ENCODE measurements at regions not wholly inside any gene's neighbourhood (a gene's known extent, or its start where the extent isn't known, plus 50 kb on each side); places are given as distances from the start of the nearest gene placed in this dataset.

GRCh38 chr13:63614874-63615612, 2199.4 kb upstream of the PCDH20 start:
- H2BK12ac ChIP-seq (ENCODE audit: insufficient read length, low read depth, low read length) = no peak overlapping the region
- no CpG with 5 or more reads among the region's 5 CpGs for WGBS (ENCODE audit: extremely low coverage, insufficient read length, low lambda C conversion rate)
- H2BK5ac ChIP-seq (ENCODE audit: insufficient read length, low read length) = no peak overlapping the region
- H3K36me3 Mint-ChIP-seq (ENCODE audit: insufficient read depth in 1 of 3, low read depth in 3 of 3) = no peaks in the 10 kb centered on the region
- DNase-seq = no peak
- no peak overlapping the region for H3K14ac ChIP-seq (ENCODE audit: insufficient read depth, low read length)
- H4K8ac ChIP-seq (replicated peaks; ENCODE audit: insufficient read length, low read depth, low read length) = no peak overlapping the region
- no peak overlapping the region for H3K23ac ChIP-seq (ENCODE audit: insufficient read length, low read depth, low read length)
- H3K79me1 ChIP-seq (ENCODE audit: insufficient read depth, low read depth, low read length, poor library complexity, severe bottlenecking) = no peaks in the 10 kb centered on the region
- no peak overlapping the region for H4K91ac ChIP-seq (ENCODE audit: insufficient read length, low read depth, low read length)
- no peak overlapping the region for H3K27ac ChIP-seq (ENCODE audit: insufficient read length, low read depth, low read length)
- no peaks in the 10 kb centered on the region for H3K23me2 ChIP-seq (ENCODE audit: insufficient read length, low read depth, low read length, poor library complexity, severe bottlenecking)
- no peak overlapping the region for H4K5ac ChIP-seq (ENCODE audit: insufficient read length, low read depth, low read length)
- no peaks in the 10 kb centered on the region for H3K79me2 ChIP-seq (ENCODE audit: insufficient read depth, low read length)
- H3K9me3 Mint-ChIP-seq = no peaks in the 10 kb centered on the region
- H3K27me3 ChIP-seq (ENCODE audit: insufficient read depth, low read length) = no peaks in the 10 kb centered on the region
- H2BK20ac ChIP-seq (ENCODE audit: low read depth, low read length, poor library complexity, severe bottlenecking) = no peak overlapping the region
- no peak overlapping the region for H3T11ph ChIP-seq (ENCODE audit: low read length)
- H3K9me3 ChIP-seq (ENCODE audit: control insufficient read depth, low read depth, low read length) = no peaks in the 10 kb centered on the region
- H4K20me1 ChIP-seq (ENCODE audit: control insufficient read depth, insufficient read depth, insufficient read length) = no peaks in the 10 kb centered on the region
- no peak overlapping the region for H3K4ac ChIP-seq (ENCODE audit: low read depth, low read length)
- H2AFZ ChIP-seq (ENCODE audit: low read length) = no peak overlapping the region
- TF ChIP-seq CTCF (conservative IDR thresholded peaks at IDR 0.05) = no peak
- H3K4me3 Mint-ChIP-seq = no peak overlapping the region; a peak in 1 of 5 replicates
- no peak overlapping the region for H2AK5ac ChIP-seq (ENCODE audit: insufficient read length, low read length)
- no peak overlapping the region for H3K27ac Mint-ChIP-seq
- H3K27me3 Mint-ChIP-seq (ENCODE audit: low read depth) = no peaks in the 10 kb centered on the region
- no peak overlapping the region for H3K18ac ChIP-seq (ENCODE audit: insufficient read length, low read depth, low read length)
- H2BK15ac ChIP-seq (ENCODE audit: low read depth, low read length) = no peak overlapping the region
- H3K4me1 ChIP-seq (ENCODE audit: insufficient read depth, low read length) = no peaks in the 10 kb centered on the region
- no peak overlapping the region for H3K56ac ChIP-seq (ENCODE audit: insufficient read length, low read depth, low read length)
- no peak overlapping the region for H3K9ac ChIP-seq (ENCODE audit: extremely low read depth, insufficient read length, low read length)
- no peak overlapping the region for H2BK120ac ChIP-seq (ENCODE audit: low read depth, low read length, poor library complexity, severe bottlenecking)
- no peaks in the 10 kb centered on the region for H3K4me1 Mint-ChIP-seq
- no peak overlapping the region for H3K4me2 ChIP-seq (ENCODE audit: insufficient read depth, insufficient read length, low read length)
